Stimulated activated effector memory CD8-positive, alpha-beta T cell treated with anti-CD3 and anti-CD28 coated beads, Interleukin-12 subunit alpha, Interleukin-12 subunit beta, amount 100 ng/mL, for 72 hours (primary cell): ENCODE measurements at regions not wholly inside any gene's neighbourhood (a gene's known extent, or its start where the extent isn't known, plus 50 kb on each side); places are given as distances from the start of the nearest gene placed in this dataset.

Experiments
- ATAC-seq: fragments of 150-1000 bp; cut with Tn5 transposase; 2 replicates; pipeline ENCODE4 v1.10.0; 2021
- DNase-seq, 2 donors: peaks; one replicate each; pipeline ENCODE4 v3.0.0; 2021 to 2022; ENCODE audit warnings: low spot score in 2 of 2
- H3K27ac Mint-ChIP-seq: one replicate; pipeline ENCODE4 v1.8.0; 2022; ENCODE audit warnings: mild to moderate bottlenecking, mixed read lengths
- H3K36me3 Mint-ChIP-seq: one replicate; pipeline ENCODE4 v1.8.0; 2022; ENCODE audit warnings: mild to moderate bottlenecking, mixed read lengths
- H3K4me1 Mint-ChIP-seq: one replicate; pipeline ENCODE4 v1.8.0; 2022; ENCODE audit warnings: mixed read lengths
- H3K4me3 Mint-ChIP-seq: one replicate; pipeline ENCODE4 v1.8.0; 2022; ENCODE audit warnings: mild to moderate bottlenecking, mixed read lengths
- H3K9me3 Mint-ChIP-seq: one replicate; pipeline ENCODE4 v1.8.0; 2022; ENCODE audit warnings: mixed read lengths

DNA sequence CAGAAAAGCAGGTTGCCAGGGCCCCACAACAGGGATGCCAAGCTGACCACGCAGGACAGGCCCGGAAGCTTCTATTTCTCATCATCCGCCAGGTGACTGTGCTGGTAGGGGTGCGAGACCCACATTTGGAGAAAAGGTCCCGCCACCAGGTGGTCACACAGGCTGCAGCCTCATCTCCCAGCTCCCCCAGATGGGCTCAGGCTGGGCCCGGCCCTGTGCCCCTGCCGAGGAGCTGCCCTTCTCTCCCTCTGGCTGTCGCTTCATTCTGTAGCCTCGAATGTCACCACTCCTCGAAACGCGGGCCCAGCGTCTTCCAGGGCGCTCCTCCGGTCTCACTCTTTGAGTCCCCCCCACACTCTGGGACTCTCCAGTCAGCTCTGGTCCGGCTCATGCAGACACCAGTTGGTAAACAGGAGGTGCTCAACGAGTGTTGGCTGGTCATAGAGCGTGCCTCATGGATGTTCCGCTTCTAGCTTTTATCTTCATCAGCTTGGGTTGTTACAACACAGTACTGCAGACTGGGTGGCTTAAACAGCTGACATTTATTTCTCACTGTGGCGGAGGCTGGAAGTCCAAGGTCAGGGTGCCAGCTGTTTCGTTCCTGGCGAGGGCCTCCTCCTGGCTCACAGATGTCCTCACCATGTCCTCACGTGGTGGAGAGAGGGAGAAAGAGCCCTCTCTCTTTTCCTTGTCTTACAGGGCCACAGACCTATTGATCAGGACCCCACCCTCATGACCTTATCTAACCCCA, 87.1 kb downstream of the TEX29 start:
- no peaks in the 10 kb centered on the region for H3K4me1 Mint-ChIP-seq

DNA sequence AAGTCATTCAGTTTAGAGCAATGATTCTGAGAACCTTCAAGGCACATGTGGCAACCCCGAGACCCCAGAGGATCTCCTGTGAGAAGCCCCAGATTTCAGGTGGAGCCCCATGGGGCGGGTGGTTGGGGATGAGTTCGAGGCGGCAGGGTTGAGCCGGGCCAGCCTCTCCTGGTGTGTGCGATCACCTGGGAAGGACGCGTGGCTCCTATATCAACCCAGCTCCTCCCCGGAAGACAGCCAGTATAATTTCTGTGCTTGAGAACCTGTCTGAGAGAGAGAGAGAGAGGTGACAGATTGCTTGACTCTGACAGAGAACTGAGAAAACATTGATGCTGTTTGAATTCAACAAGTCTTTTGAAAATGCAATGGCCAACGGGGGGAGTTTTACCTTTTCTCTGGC, 89.0 kb downstream of the TEX29 start:
- no peak for ATAC-seq
- no peak for DNase-seq
- no peaks in the 10 kb centered on the region for H3K36me3 Mint-ChIP-seq
- H3K27ac Mint-ChIP-seq = no peak overlapping the region
- no peak overlapping the region for H3K4me3 Mint-ChIP-seq
- no peaks in the 10 kb centered on the region for H3K9me3 Mint-ChIP-seq
- H3K4me1 Mint-ChIP-seq = no peaks in the 10 kb centered on the region

More for the DNA sequence above, 87.1 kb downstream of the TEX29 start:
- Mint-ChIP-seq H3K36me3 (no peaks in the 10 kb centered on the region), H3K4me3 (no peak overlapping the region), H3K27ac (no peak overlapping the region), H3K9me3 (no peaks in the 10 kb centered on the region)
- DNase-seq (no peak), ATAC-seq (no peak)

DNA sequence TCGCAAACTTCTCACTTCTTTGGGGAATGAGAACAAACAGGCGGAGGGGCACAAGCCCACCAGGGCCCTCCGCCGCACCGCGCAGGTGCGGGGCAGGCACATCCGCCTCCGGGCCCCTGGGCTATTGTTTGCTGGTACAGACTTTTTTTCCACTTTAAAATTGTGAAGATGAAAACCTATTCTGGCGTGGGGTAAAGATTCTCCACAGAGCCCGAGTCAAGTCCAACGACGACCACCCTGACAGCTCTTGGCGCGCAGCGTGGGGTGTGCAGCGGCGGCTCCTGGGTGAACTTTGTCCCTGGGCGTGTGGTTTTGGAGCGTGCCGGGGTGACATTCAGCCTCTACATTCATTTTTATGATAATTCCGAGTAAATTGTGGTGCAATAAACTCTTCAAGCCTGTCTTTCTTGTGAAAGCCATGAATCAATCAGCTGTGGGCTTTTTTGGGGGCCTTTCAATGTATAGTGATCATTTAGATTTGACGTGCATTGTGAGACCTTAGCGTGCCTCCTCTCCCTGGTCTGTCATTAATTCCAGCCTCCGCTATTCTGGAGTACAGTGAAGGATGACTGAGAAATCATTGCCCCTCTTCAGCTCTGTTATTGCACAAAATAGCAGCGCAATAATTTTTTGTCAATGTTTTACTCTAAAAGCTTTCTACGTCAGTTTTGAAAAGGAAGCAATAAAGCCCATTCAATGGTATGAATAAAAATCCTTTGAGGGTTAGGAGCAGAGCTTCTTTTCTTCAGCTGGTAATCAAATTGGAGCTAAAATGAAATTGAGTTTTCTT, 90.0 kb downstream of the TEX29 start:
- ATAC-seq (no peak), DNase-seq (no peak)
- Mint-ChIP-seq H3K27ac (no peak overlapping the region), H3K4me3 (no peak overlapping the region), H3K36me3 (no peaks in the 10 kb centered on the region), H3K9me3 (no peaks in the 10 kb centered on the region), H3K4me1 (no peaks in the 10 kb centered on the region)

DNA sequence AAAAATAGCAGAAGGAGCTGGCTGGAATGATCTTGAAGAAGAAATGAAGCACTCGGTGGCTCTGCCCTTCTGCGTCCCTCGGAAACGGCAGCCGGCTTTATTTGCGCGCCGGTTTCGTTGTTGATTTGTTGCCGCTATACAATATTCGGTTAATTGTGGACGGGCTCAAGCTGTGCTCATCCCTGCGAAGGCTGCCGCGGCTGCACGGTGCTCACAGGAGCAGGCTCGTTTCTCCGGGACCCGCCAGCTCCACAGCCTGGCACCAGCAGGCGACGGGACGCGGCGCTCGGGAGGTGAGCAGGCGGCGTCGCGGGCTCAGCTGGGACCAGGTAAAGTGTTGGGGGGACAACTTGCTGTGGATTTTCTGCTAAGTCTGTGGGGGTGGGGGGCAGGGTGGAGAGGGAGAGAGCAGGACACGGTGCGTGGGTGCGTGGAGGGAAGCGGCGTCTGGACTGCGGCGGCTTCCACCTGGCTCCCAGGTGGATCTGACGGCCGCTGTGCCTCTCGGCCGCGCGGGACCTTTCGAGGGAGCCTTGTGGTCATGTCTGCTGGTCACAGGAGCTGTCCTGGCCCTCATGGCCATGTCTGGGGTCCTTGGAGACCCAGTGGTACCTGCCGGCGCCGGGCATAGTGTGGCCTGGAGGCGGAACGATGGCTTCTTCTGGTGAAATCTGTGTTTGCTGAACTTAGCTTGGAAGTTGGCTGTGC, 90.9 kb downstream of the TEX29 start:
- no peak for ATAC-seq
- no peak for DNase-seq
- Mint-ChIP-seq H3K4me3 (no peak overlapping the region), H3K9me3 (no peaks in the 10 kb centered on the region), H3K27ac (no peak overlapping the region), H3K36me3 (no peaks in the 10 kb centered on the region), H3K4me1 (no peaks in the 10 kb centered on the region)

DNA sequence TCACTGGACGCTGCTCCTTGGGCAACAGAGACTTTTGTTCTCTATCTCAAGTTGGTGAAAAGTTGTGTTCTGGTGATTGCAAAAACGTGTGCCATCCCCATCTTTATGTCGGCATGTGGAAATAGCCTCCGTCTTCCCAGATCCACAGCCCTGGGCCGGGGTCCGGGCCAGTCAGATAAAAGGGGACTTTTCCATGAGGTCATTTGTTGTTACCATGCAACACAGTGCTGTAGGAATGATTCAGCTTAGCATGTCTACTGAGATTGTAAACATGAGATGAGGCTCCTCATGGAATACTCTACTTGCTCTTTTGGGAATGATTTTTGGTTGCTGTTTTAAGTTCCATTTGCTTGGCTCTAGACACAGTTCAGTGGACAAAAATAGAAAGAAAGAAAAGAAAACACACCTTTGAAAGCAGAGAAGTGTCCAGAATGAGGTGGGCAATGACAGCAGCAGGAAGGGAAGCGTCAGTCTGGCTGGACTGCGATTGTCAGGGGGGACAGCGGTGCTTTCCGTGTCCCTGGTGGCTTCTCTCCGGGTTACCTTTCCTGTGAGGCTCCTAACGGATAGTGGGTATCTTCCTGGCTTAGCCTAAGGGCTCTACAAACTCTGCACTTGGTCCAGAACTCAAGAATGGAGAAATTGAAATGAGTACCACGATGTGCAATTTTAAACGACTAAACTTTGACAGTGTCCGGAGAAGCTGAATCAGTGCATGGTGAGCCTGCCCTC, 91.6 kb downstream of the TEX29 start:
- Mint-ChIP-seq H3K27ac (no peak overlapping the region), H3K9me3 (no peaks in the 10 kb centered on the region)
- ATAC-seq = no peak

DNA sequence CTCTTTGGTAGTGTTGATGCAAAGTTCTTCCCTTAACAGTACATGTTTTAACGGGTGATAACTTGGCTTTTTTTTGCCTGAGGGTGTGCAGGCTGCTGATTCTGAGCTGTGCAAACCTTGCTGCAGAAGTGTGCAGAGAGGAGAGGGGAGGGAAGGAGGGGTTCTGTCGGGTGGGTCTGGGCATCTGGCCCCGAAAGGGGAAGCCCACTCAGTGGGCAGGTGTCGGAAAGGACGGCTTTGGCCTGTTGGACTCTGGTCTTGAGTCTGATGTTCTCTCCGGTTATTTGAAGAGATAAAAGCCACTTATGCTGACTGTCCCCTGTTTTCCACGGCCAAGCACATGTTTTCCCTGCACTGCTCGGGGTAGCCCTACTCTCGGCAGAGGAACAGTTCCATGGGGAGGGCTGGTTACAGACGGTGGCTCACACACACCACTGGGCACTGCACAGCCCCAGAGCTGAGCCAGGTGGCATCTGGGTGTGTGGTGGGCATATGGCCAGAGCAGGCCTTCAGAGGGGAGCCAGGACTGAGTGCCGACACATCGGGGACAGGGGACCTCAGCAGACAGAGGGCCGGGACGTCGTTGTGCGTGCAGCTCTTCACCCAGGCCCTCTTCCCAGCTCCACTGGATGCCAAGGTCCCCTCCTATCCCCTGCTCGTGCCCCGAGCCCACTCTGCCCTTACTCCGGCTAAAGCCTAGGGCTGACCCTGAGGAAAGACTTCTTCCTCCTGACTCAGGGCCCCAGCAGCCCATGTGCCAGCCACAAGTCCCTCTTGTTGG, 93.2 kb downstream of the TEX29 start:
- H3K4me3 Mint-ChIP-seq = no peak overlapping the region
- no peak for ATAC-seq

More for the DNA sequence above, 91.6 kb downstream of the TEX29 start:
- H3K36me3 Mint-ChIP-seq = no peaks in the 10 kb centered on the region
- DNase-seq = no peak
- H3K4me1 Mint-ChIP-seq = no peaks in the 10 kb centered on the region
- no peak overlapping the region for H3K4me3 Mint-ChIP-seq

DNA sequence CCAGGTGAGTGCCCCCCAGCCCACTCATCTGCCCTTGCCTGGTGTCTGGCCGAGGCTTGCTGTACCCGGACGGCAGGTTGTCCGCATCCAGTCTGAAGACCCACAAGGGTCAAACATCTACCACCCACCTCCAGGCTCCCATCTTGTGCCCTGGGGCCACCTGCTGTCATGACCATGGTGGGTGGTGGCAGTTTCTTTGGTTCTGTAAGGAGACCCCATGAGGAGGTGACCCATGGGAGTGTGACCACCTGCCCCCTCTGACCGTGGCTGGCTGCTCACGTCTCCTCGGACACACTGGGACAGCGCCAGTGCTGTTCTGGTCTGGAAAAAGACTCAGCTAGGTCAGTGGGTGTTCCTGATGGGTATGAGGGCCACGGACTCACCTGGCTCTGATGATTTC, 93.9 kb downstream of the TEX29 start:
- H3K36me3 Mint-ChIP-seq = no peaks in the 10 kb centered on the region
- H3K9me3 Mint-ChIP-seq = no peaks in the 10 kb centered on the region
- H3K4me1 Mint-ChIP-seq = no peaks in the 10 kb centered on the region
- no peak overlapping the region for H3K27ac Mint-ChIP-seq
- DNase-seq (no peak), ATAC-seq (no peak)
- no peak overlapping the region for H3K4me3 Mint-ChIP-seq

More for the DNA sequence above, 93.2 kb downstream of the TEX29 start:
- no peaks in the 10 kb centered on the region for H3K36me3 Mint-ChIP-seq
- H3K9me3 Mint-ChIP-seq = no peaks in the 10 kb centered on the region
- H3K4me1 Mint-ChIP-seq = no peaks in the 10 kb centered on the region
- no peak overlapping the region for H3K27ac Mint-ChIP-seq
- no peak for DNase-seq

DNA sequence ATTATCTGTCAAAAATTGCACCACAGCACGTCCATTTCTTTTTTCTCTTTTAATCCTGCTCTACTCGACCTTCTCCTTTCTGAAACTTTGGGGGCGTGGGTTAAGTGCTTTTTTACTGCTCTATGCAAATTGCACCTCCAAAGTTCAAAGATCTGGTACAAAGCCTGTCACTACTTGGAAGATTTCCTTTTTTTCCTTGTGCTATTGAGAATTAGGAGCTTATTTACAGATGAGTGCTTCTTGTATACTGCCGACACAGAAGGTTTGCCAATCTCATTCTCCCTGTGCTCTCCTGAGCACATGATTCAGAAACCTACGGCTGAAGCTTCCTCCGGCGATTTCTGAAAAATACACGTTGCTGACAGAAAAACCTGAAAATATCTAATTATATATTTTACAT, 94.8 kb downstream of the TEX29 start:
- no peak overlapping the region for H3K27ac Mint-ChIP-seq

DNA sequence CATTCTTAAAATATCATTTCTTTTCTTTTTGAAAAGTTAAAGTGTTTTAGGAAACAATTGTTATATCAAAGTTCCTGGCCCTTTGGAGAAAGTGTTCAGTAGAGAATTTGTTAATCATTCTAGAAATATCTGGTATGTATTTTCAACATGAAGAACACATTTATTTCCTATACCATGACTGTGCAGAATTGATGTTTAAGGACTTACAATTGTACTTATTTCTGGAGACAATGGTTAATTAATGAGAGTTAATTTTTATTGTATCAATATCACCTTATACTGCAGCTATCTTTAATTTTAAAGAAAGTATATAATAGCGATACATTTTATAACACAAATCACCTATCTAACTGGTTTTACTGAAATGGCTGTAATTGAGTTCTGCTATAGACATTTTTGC, 95.3 kb downstream of the TEX29 start:
- no peak for DNase-seq
- H3K4me3 Mint-ChIP-seq = no peak overlapping the region
- no peaks in the 10 kb centered on the region for H3K4me1 Mint-ChIP-seq
- ATAC-seq = no peak
- H3K27ac Mint-ChIP-seq = no peak overlapping the region
- no peaks in the 10 kb centered on the region for H3K36me3 Mint-ChIP-seq
- no peaks in the 10 kb centered on the region for H3K9me3 Mint-ChIP-seq

More for the DNA sequence above, 94.8 kb downstream of the TEX29 start:
- Mint-ChIP-seq H3K9me3 (no peaks in the 10 kb centered on the region), H3K36me3 (no peaks in the 10 kb centered on the region), H3K4me1 (no peaks in the 10 kb centered on the region), H3K4me3 (no peak overlapping the region)
- no peak for DNase-seq
- ATAC-seq = no peak

DNA sequence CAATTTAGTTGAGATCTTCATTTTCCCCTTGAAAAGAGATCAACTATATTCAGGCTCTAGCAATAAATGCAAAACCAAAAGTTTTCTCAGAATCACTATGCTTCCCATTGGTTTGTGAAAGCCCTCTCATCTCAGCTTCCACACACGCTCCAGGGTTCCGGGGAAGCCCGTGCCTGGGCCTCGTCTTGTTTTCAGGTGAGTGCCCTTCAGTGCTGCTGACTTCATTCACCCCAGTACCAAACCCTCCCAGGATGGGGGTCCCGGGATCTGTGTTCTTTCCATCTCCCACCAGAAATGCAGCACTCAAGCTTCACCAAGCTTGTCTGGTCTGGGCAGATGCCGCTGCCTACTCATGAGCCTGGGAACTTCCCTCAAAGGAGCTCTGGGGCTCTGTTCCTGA, 97.7 kb downstream of the TEX29 start:
- no peak for ATAC-seq
- no peaks in the 10 kb centered on the region for H3K36me3 Mint-ChIP-seq
- no peak overlapping the region for H3K4me3 Mint-ChIP-seq
- H3K4me1 Mint-ChIP-seq = no peaks in the 10 kb centered on the region
- no peak for DNase-seq
- no peak overlapping the region for H3K27ac Mint-ChIP-seq
- no peaks in the 10 kb centered on the region for H3K9me3 Mint-ChIP-seq

DNA sequence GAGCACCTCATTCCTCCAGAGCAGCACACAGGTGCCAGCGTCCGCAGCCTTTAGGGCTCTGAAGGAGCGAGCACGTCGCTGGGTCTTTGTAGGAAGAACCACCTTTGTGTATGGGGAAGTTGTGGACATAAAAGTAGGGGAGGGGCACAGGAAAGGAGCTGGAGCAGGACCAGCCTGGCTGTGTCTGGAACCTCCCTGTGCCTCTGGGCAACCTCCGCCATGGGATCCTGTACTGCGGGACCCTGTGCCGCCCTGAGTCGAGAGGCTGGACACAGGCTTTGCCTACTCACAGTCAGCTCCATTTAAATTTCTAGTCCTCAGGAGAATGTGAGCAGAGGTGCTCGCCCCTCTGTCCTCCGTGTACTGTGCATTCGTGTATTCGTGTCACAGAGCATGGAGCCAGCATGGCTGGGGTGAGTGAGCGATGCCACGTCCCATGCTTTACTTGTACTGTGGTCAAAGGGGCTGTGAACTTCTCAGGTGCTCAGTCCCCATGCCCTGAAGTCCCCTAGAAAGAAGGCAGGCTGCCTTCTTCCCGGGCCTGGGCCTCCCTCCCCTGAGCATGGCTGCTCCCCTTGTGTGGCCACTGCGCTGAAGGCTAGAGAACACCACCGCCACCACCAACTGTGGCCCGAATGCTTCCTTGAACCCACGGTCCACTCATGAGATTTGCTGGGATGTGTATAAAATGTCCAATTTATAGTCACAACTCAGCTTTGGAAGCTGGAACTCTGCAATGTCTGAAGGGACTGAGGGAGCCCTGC, 99.9 kb downstream of the TEX29 start:
- Mint-ChIP-seq H3K36me3 (no peaks in the 10 kb centered on the region), H3K9me3 (no peaks in the 10 kb centered on the region), H3K4me1 (no peaks in the 10 kb centered on the region), H3K4me3 (no peak overlapping the region), H3K27ac (no peak overlapping the region)
- DNase-seq (no peak), ATAC-seq (no peak)

DNA sequence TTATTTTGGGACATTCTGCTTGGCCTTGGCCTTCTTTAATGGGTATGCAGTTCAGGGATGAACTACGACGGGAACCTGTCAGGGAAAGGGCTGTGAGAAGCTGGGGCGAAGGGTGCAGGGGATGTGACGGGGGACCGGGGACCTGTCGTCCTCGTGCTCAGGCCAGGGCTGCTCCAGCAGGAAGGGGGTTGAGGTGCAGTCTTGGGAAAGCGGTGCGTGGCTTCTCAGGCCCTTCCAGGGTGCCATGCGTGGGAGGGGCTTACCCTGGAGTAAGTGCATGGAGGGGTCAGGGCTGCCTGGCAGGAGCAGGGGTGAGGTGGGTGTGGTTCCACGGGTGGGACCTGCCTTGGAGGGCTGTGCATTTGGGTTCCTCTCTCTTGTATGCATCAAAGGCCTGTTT, 100.8 kb downstream of the TEX29 start:
- Mint-ChIP-seq H3K4me3 (no peak overlapping the region), H3K27ac (no peak overlapping the region), H3K36me3 (no peaks in the 10 kb centered on the region), H3K4me1 (no peaks in the 10 kb centered on the region), H3K9me3 (no peaks in the 10 kb centered on the region)
- ATAC-seq (no peak), DNase-seq (no peak)

DNA sequence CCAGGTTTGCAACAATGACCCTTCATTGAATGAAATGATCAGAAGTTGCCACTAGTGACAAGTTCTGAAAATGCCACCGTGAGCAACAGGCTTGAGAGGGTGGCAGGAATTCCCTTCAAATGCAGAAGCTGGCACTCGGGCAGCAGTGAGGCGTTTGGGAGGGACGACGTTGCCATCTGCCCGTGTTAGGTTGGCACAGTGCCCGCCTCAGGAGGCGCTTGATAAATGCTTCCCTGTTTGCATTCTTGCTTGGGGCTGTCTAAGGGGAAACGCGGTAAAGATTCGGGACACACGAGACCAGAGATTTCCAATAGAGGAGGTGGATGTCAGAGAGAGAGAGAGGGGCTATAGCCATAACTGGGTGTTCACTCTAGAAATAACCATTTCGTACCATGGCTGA, 101.9 kb downstream of the TEX29 start:
- Mint-ChIP-seq H3K36me3 (no peaks in the 10 kb centered on the region), H3K27ac (no peak overlapping the region), H3K9me3 (no peaks in the 10 kb centered on the region), H3K4me1 (no peaks in the 10 kb centered on the region), H3K4me3 (no peak overlapping the region)
- ATAC-seq (no peak), DNase-seq (no peak)

DNA sequence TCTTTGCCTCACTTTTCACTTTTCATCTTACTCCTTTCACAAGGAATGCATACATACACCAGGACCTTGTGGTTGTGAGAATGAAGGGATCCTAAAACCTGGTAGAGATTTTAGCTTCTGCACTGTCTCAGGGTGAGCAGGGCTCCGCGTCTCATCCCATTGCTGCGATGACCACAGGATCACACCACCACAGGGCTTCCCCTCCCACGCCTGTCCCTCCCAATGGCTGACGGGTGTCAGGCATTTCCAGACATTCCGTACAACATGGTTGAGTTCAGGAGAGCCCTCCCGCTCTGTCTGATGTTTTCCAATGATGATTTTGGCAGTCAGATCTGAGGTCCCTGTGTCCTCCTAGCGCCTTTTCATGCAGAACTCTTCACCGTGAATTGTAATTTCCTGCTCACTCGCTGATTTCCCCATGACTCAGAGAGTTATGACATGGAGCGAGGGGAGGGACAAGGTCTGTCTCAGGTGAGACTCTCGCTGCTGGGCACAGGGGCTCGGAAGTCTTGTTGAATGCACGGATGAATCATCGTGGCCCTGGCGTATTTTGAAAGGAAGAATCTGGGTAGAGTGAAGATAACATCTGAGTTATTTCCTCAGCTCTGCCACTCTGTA, 102.8 kb downstream of the TEX29 start:
- H3K36me3 Mint-ChIP-seq = no peaks in the 10 kb centered on the region
- H3K4me1 Mint-ChIP-seq = no peaks in the 10 kb centered on the region
- no peak for ATAC-seq
- no peak overlapping the region for H3K4me3 Mint-ChIP-seq
- no peak for DNase-seq
- H3K9me3 Mint-ChIP-seq = no peaks in the 10 kb centered on the region
- H3K27ac Mint-ChIP-seq = no peak overlapping the region
